NCI-H1930 (cell line): ENCODE measurements at regions not wholly inside any gene's neighbourhood (a gene's known extent, or its start where the extent isn't known, plus 50 kb on each side); places are given as distances from the start of the nearest gene placed in this dataset.
"Not testable (repeated sequence)": the region's sequence is repeated elsewhere in the genome, so short reads cannot be mapped to it uniquely, and the experiment has no call there.

Experiments
- DNase-seq, 2 experiments: peaks; one replicate each; lab custom pipeline; 2025; lab: John Stamatoyannopoulos, UW

DNA sequence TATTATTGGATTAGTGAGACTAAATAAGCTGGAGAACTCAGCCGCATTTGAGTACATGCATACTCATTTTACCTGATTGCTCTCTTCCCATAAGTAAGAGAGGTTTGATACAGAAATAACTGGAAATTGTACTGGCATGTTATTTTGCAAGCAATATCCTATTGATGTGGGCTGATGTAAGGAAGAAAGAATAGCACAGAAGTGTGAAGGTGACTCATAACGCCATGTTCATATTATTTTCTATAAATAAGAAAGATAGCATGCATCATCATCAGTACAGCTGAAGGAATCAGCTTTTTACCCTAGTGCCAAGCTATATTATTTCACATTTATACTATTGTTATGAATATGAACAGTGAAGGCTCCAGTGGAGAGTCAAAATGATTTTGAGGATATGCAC is 138.3 kb upstream of the FAM47A start:
- no peak for DNase-seq

DNA sequence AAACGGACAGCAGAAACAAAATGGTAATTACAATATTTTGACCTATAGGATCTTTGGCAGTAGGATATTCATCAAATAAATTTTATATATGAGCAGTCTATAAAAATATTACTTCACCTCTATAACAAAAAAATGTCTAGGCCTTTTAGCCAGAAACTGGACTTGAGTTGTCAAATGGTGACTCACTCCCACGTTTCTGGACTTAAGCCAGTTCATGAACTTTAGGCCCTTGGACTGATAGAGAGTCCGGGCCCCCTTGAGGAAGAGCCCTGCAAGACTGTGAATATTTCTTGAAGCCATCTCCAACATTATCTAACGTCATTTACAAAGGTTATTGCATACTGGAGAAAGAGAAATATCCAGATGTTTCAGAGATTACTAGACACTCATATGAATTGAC is 106.8 kb upstream of the FAM47A start:
- no peak for DNase-seq

- DNase-seq, result not testable (repeated sequence)
These were observed 98.0 kb upstream of the FAM47A start for GRCh38 chrX:34230156-34230555.

GRCh38 chrX:34227804-34228203 is 95.7 kb upstream of the FAM47A start:
- DNase-seq, result no peak

DNA sequence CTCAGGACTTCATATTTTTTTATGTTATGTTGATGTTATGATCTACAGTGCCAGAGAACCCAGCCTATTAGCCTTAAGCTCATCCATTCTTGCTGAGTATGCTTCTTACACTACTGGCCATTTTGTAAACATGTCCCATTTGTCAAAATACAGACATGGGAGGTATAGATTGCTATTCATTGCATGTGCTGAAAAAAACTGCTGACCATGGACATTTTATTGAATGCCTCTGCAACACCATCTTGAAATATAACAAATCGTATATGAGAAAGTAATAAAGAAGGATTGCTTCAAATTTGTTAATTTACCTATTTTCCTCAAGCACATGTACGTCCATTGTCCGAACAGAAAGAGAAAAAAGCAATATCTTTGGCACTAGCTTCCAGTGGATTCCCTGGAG is 91.5 kb upstream of the FAM47A start:
- no peak for DNase-seq

GRCh38 chrX:34218063-34218462 is 85.9 kb upstream of the FAM47A start:
- DNase-seq, result no peak

DNA sequence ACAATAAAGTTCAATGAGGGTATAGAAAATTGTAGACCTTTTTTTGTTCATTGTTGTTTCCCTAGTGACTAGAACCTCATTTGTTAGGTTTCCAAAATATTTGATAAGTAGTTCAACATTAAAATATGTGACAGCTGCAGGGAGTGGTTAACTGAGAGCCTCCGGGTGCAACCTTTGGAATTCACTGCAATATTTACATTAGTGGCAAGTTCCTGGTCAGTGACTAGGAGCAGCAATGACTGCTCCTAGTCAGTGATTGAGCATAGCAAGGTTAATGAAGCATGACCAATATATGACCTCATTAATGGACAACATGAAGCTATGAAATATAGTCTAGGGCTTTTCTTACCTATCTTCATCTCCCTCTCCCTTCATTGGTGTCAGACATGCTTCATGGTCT is 65.8 kb upstream of the FAM47A start:
- DNase-seq, result no peak
